HEK293 (cell line): ENCODE measurements at regions not wholly inside any gene's neighbourhood (a gene's known extent, or its start where the extent isn't known, plus 50 kb on each side); places are given as distances from the start of the nearest gene placed in this dataset.

ENCODE experiments used
- CTCF ChIA-PET: fragments of 350-600 bp; formaldehyde crosslinking; extraction: SDS; loops from one replicate; lab custom pipeline; 2021; ENCODE audit warnings: antibody characterized with exemption; lab: Yijun Ruan, JAX
- POLR2A ChIA-PET: fragments of 300-600 bp; formaldehyde crosslinking; extraction: SDS; loops from one replicate; lab custom pipeline; 2020; ENCODE audit warnings: antibody characterized with exemption, inconsistent platforms; lab: Yijun Ruan, JAX
- H3K27ac ChIP-seq: fragments of 200-500 bp; sonication (Bioruptor generic); 2 replicates; pipeline ENCODE4 v1.5.1; 2014; ENCODE audit warnings: low read depth, low read length, control low read depth, inconsistent platforms; ENCODE audit errors: extremely low read depth
- H3K36me3 ChIP-seq, 2 experiments: fragments of 200-500 bp in 1 of 2; sonication (Bioruptor generic) in 1 of 2; 1 replicate in 1 of 2; 2 replicates in 1 of 2; pipeline ENCODE4 v1.5.1; 2014 to 2017; ENCODE audit warnings: inconsistent platforms in 2 of 2, low read length in 2 of 2; ENCODE audit not compliant: control insufficient read depth in 2 of 2, insufficient read depth in 1 of 2
- H3K4me1 ChIP-seq: fragments of 200-500 bp; sonication (Bioruptor generic); 2 replicates; pipeline ENCODE4 v1.5.1; 2014; ENCODE audit warnings: mild to moderate bottlenecking, low read length, inconsistent platforms; ENCODE audit not compliant: control insufficient read depth, insufficient read depth
- H3K4me3 ChIP-seq: 2 replicates; pipeline ENCODE4 v1.5.1; 2011; ENCODE audit warnings: low read depth, mild to moderate bottlenecking, control low read depth, low read length, moderate library complexity
- H3K9me3 ChIP-seq: fragments of 200-500 bp; sonication (Bioruptor generic); 2 replicates; pipeline ENCODE4 v1.5.1; 2014; ENCODE audit warnings: low read depth, low read length, inconsistent platforms; ENCODE audit not compliant: control insufficient read depth, insufficient read depth
- BCL6B ChIP-seq: fragments of 450-650 bp; formaldehyde crosslinking; IDR thresholded peaks from 2 replicates; pipeline ENCODE4 v1.5.1; 2017; ENCODE audit warnings: missing biosample characterization, missing genetic modification characterization
- CTCF ChIP-seq: fragments of 450-650 bp; formaldehyde crosslinking; IDR thresholded peaks from 2 replicates; pipeline ENCODE4 v1.5.1; 2016; ENCODE audit warnings: missing biosample characterization, missing genetic modification characterization
- KLF1 ChIP-seq: fragments of 450-650 bp; formaldehyde crosslinking; IDR thresholded peaks from 2 replicates; pipeline ENCODE4 v1.5.1; 2016; ENCODE audit warnings: missing biosample characterization, missing genetic modification characterization
- PRDM2 ChIP-seq: fragments of 450-650 bp; formaldehyde crosslinking; IDR thresholded peaks from 2 replicates; pipeline ENCODE4 v1.5.1; 2016; ENCODE audit warnings: missing biosample characterization, missing genetic modification characterization, borderline replicate concordance
- SP7 ChIP-seq: fragments of 450-650 bp; formaldehyde crosslinking; IDR thresholded peaks from 2 replicates; pipeline ENCODE4 v1.5.1; 2016; ENCODE audit warnings: missing biosample characterization, missing genetic modification characterization
- YY2 ChIP-seq: fragments of 450-650 bp; formaldehyde crosslinking; IDR thresholded peaks from 2 replicates; pipeline ENCODE4 v1.5.1; 2016; ENCODE audit warnings: missing biosample characterization, missing genetic modification characterization
- ZBTB21 ChIP-seq: fragments of 450-650 bp; formaldehyde crosslinking; IDR thresholded peaks from 2 replicates; pipeline ENCODE4 v1.5.1; 2017; ENCODE audit warnings: missing biosample characterization, missing genetic modification characterization
- ZNF112 ChIP-seq: fragments of 450-650 bp; formaldehyde crosslinking; IDR thresholded peaks from 2 replicates; pipeline ENCODE4 v1.5.0; 2017; ENCODE audit warnings: missing biosample characterization, missing genetic modification characterization
- ZNF248 ChIP-seq: fragments of 450-650 bp; formaldehyde crosslinking; IDR thresholded peaks from 2 replicates; pipeline ENCODE4 v1.5.1; 2017; ENCODE audit warnings: missing biosample characterization, missing genetic modification characterization
- ZNF292 ChIP-seq: fragments of 450-650 bp; formaldehyde crosslinking; IDR thresholded peaks from 2 replicates; pipeline ENCODE4 v1.5.1; 2016; ENCODE audit warnings: low read depth, missing biosample characterization, missing genetic modification characterization, borderline replicate concordance
- ZNF433 ChIP-seq: fragments of 450-650 bp; formaldehyde crosslinking; IDR thresholded peaks from 2 replicates; pipeline ENCODE4 v1.5.1; 2016; ENCODE audit warnings: missing biosample characterization, missing genetic modification characterization, low read depth
- ZNF449 ChIP-seq: fragments of 450-650 bp; formaldehyde crosslinking; IDR thresholded peaks from 2 replicates; pipeline ENCODE4 v1.5.1; 2017; ENCODE audit warnings: missing biosample characterization, mild to moderate bottlenecking, missing genetic modification characterization, moderate library complexity
- ZNF530 ChIP-seq: fragments of 450-650 bp; formaldehyde crosslinking; IDR thresholded peaks from 2 replicates; pipeline ENCODE4 v1.5.1; 2016; ENCODE audit warnings: low read depth, missing biosample characterization, missing genetic modification characterization
- ZNF549 ChIP-seq: fragments of 450-650 bp; IDR thresholded peaks from 2 replicates; pipeline ENCODE4 v1.5.1; 2018; ENCODE audit warnings: missing biosample characterization, missing genetic modification characterization, mild to moderate bottlenecking, inconsistent platforms, moderate library complexity
- ZNF555 ChIP-seq: fragments of 450-650 bp; formaldehyde crosslinking; conservative IDR thresholded peaks from 2 replicates; pipeline ENCODE4 v1.5.1; 2017; ENCODE audit warnings: missing biosample characterization, mild to moderate bottlenecking, missing genetic modification characterization, inconsistent platforms
- ZNF639 ChIP-seq: fragments of 450-650 bp; formaldehyde crosslinking; IDR thresholded peaks from 2 replicates; pipeline ENCODE4 v1.5.1; 2016; ENCODE audit warnings: missing biosample characterization, missing genetic modification characterization
- ZNF660 ChIP-seq: fragments of 450-650 bp; IDR thresholded peaks from 2 replicates; pipeline ENCODE4 v1.5.1; 2018; ENCODE audit warnings: missing biosample characterization, mild to moderate bottlenecking, missing genetic modification characterization
- ZNF664 ChIP-seq: fragments of 450-650 bp; formaldehyde crosslinking; IDR thresholded peaks from 2 replicates; pipeline ENCODE4 v1.5.1; 2016; ENCODE audit warnings: missing biosample characterization, missing genetic modification characterization
- ZNF747 ChIP-seq: fragments of 450-650 bp; formaldehyde crosslinking; IDR thresholded peaks from 2 replicates; pipeline ENCODE4 v1.5.1; 2016; ENCODE audit warnings: missing biosample characterization, missing genetic modification characterization

GRCh38 chr4:34039766-34040165, 2204.5 kb downstream of the ARAP2 start:
- Histone ChIP-seq H3K9me3 (no peaks in the 10 kb centered on the region), H3K27ac (no peak overlapping the region), H3K36me3 (no peaks in the 10 kb centered on the region), H3K4me3 (no peak overlapping the region), H3K4me1 (no peaks in the 10 kb centered on the region)
- TF ChIP-seq ZNF660 (no peak), SP7 (no peak), CTCF (tag by site-specific recombination) (no peak), PRDM2 (tag by site-specific recombination) (no peak)
- ChIA-PET POLR2A (no interaction called here), CTCF (no interaction called here)

GRCh38 chr4:34043131-34043530, 2201.2 kb downstream of the ARAP2 start:
- no peaks in the 10 kb centered on the region for H3K36me3 ChIP-seq
- H3K4me1 ChIP-seq, result no peaks in the 10 kb centered on the region
- H3K4me3 ChIP-seq, result no peak overlapping the region
- H3K9me3 ChIP-seq, result no peaks in the 10 kb centered on the region
- H3K27ac ChIP-seq, result no peak overlapping the region
- ChIA-PET CTCF (no interaction called here), POLR2A (no interaction called here)
- TF ChIP-seq ZNF248 (tag by site-specific recombination), result no peak
- no peak for TF ChIP-seq KLF1 (tag by site-specific recombination)
- no peak for TF ChIP-seq ZNF664 (tag by site-specific recombination)
- no peak for TF ChIP-seq ZNF449 (tag by site-specific recombination)
- no peak for TF ChIP-seq ZNF549 (tag by site-specific recombination)
- TF ChIP-seq ZNF639 (tag by site-specific recombination), result no peak
- no peak for TF ChIP-seq ZBTB21 (tag by site-specific recombination)

- ChIA-PET POLR2A (no interaction called here), CTCF (no interaction called here)
- Histone ChIP-seq H3K9me3 (no peaks in the 10 kb centered on the region), H3K4me1 (no peaks in the 10 kb centered on the region), H3K27ac (no peak overlapping the region), H3K4me3 (no peak overlapping the region), H3K36me3 (no peaks in the 10 kb centered on the region)
- no peak for TF ChIP-seq YY2
- TF ChIP-seq BCL6B (tag by site-specific recombination), result no peak
- no peak for TF ChIP-seq ZNF530 (tag by site-specific recombination)
- no peak for TF ChIP-seq ZNF292
- TF ChIP-seq ZNF449 (tag by site-specific recombination), result no peak
- no peak for TF ChIP-seq ZNF747 (tag by site-specific recombination)
- TF ChIP-seq ZNF112 (tag by site-specific recombination), result no peak
- TF ChIP-seq ZNF555 (tag by site-specific recombination), result no peak
- TF ChIP-seq ZNF433 (tag by site-specific recombination), result no peak
Observed at GRCh38 chr4:34046580-34046979, 2197.7 kb downstream of the ARAP2 start.
